ENCODE measurements at regions not wholly inside any gene's neighbourhood (a gene's known extent, or its start where the extent isn't known, plus 50 kb on each side); places are given as distances from the start of the nearest gene placed in this dataset.
"Not testable (repeated sequence)": the region's sequence is repeated elsewhere in the genome, so short reads cannot be mapped to it uniquely, and the experiment has no call there.

DNA sequence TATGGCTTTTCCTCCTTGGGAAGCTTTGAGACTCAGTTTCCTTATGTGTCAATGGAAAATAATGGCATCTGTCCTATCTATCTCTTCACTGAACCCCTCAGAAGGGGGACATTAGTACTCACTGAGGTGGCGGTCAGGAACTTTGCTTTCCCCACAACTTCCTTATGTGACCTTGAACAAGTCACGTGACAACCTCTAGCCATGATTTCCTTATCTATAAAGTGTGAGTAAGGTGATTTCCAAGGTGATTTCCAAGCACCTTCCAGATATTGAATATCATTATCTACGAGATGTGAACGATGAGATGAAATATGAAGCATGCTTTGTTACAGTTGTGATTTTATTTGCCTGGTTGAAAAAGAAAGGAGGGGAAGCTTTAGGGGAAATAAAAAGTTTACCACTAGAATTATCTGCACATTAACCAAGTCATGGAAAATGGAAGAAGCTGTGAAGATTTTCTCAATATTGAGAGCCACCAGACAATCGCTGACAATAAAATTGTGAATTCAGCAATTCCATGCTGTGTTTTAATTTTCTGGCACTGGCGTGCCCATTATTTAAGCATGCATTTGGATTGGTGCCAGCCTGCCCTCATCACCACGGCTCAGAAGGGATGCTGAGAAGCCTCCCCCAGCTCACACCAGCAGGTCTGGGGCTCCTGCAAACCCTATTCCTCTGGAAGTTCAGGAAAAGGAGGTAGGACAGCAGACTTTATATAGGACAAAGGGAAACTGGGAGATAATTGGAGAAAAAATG, 255.3 kb downstream of the CD83 start:
- no peak for DNase-seq

DNA sequence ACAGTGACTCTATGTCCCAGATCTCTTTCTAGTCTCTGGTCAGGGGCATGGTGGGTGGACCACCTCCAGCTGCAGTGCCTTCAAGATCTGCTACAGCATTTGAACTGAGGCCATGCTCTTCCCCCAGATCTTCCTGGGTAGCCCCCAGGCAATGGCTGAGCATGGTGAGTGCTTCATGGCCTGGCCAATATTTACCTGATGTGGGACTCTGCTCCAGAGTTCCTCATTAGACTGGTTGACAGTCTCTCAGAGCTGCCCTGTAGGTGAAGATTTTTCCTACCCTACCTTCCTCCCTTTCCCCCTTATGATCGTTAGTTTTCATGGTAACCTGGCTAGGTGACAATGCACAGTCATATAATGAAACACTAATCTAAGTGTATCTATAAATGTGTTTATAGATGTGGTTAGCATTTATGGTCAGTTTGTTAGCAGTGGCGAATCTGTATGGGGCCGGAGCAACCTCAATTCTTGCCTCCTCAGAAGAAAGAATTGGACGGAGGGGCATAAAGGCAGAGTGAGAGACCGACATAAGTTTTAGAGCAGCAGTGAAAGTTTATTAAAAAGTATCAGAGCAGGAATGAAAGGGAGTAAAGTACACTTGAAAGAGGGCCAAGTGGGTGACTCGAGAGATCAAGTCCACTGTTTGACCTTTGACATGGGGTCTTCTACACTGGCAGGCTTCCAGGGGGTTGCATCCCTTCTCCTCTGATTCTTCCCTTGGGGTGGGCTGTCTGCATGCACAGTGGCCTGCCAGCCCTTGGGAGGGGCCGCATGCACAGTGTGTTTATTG, 256.3 kb downstream of the CD83 start:
- DNase-seq, result no peak

DNA sequence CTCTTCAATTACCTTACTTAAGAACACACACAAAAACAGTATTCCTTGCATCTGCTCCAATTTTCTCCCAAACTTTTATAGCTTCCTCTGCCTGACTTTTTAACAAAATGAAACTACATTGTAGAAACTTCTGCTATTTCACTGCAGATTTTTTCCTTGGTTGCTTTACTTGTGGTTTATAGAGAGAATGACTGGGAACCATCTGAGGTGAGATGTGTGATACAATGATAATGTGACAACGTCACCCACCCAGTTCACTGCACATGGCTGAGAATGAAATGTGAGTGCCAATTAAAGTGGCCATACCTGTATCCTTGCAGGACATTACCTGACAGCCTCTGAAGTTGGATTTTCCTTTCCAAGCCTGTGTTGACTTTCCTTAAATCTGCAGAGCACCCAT, 258.4 kb downstream of the CD83 start:
- no peak for DNase-seq

DNA sequence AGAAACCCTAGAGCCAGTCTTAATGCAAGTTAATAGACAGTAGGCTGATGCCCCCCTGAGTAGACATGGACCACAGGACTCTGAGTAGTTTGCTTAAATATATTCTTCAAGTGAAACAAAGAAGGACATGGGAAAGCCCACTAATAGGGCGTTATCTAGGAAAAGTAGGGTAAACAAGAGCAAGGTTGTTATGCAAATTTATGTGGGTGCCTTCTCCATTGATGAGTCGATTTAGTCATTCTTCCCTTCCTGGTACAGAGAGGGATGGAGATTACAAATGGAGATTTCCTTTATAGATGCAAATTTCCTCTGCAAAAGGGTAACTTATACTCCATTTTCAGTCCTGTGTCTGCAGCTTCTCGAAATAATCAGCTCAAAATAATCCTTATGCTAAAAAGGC, 262.0 kb downstream of the CD83 start:
- no peak for DNase-seq

DNA sequence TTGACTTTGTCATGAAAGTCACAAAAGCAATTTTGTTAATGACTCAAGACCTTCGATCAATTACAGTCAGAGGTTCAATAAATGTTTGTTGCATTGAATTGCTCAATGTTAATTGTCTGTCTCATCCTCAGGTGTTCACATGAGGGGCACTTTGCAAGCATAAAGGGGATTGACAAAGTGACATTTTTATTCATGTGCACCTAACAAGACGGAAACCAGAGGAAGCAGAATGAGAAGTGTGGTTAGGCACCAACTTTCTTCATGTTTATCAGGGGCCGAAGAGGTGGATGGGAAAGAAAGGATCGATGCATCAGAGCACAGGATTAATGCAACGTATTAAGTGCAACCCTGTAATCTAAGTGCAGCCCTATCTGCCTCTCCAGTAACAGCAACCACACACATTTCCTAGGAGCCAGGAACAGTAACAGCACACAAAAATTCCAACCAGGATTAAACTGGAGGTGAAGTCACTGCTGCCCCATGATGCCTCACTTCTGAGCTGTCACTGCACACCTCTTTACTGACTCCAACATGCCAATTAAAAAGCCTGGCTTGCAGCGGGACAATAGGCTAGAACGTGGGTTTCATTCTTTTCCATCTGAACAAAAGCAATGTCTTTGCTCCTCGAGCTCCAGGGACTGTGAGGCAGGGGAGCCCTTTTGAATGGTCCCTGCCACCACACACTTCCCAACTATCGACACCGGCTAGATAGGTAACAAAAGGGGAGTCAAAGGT, 262.7 kb downstream of the CD83 start:
- no peak for DNase-seq

DNA sequence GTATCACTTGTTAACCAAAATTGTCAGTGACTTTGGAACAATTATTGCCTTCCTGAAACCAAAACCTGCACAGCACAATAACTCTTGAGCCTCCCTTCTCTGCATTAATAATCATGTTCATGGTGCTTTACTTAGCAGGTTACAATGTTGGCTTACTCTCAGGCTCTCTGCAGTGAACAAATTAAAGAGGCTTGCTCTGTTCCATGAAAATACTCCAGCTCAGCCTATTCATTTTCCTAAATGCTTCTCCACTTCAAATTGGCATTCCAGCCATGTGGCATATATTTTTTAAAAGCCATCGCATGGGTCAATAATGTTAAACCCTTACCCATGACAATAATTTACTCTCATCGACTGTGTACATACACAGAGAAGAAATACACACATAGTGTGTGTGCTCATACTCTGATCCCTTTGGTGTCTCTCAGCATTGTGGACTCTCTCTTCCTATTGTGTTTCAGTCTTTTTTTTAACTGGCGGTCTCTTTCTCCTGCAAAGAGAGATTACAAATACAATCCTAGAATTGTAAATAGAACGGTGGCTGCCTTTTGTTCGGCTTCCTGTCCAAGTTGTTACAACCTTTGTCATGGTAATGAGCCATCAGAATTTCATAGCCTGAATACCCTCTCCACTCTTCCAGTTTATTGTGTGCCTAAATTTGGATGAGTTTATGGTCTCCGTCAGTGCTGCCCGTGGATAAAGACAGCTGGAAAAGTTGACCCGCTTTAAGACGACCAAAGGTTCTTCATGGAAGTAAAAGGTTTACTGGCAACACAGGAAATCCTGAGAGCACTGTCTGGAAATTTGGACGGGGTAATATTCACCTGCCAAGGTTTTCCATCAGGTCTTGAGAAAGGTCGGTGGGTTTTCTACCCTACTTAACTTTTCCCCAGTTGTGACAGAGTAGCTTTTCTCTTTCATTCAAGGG, 263.6 kb downstream of the CD83 start:
- DNase-seq, result no peak

DNA sequence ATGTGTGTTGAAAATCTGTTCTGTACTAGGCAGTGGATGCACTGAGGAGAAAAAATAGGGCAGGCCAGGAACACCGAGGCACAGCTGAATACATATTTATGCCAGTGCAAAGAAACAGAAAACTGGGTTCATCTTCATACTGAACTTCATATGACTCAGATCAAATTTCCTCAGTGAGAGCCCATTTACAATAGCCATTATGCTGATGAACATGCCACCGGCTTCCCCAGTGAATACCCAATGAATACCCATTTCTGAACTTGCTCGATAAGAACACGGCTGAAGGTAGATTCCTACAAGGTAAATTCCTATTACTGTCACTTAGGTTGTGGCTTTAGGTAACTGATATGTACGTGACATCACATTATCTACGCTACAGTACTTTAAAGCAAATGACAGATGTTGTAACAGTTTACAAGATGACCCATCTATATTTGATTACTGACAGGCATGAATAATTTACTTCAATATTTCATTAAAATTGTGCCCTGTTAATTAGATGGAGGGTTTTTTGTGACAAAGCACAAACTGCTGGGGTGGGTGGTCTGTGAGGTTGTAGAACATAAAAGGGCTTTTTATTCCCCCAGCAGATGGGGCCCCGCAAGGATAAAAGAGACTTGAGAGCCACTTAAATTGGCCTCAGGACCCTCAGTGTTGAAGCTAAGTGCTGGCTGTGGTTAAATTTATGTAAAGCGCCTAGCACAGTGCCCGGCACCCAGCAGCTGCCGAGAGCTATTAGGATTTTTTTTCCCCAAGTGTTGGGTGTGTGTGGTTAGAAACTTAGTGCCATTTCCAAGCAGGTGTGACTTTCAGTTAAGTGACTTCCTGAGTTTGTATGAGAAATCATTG, 264.5 kb downstream of the CD83 start:
- no peak for DNase-seq

DNA sequence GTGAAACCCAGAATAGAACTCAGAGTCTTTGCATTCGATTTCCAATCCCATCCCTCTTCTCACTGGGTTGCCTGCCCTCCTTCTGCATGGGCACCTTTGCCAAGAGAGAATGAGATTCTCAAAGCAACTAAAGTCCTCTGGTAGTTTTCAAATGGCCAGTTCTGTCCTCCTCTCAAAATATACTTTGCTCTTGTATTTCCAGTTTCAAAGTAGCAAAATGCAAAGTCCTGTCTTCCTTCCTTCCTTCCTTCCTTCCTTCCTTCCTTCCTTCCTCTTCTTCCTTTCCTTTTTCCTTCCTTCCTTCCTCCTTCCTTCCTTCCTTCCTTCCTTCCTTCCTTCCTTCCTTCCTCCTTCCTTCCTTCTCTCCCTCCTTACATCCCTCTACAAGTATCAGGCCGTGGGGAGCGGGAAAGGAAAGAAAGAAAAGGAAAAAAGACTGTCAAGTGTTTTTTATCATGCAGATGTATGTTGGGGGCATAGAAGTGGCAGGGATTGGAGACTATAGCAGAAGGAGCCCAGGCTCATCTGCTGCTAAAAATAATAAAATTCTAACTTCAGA, 265.2 kb downstream of the CD83 start:
- no peak for DNase-seq

DNA sequence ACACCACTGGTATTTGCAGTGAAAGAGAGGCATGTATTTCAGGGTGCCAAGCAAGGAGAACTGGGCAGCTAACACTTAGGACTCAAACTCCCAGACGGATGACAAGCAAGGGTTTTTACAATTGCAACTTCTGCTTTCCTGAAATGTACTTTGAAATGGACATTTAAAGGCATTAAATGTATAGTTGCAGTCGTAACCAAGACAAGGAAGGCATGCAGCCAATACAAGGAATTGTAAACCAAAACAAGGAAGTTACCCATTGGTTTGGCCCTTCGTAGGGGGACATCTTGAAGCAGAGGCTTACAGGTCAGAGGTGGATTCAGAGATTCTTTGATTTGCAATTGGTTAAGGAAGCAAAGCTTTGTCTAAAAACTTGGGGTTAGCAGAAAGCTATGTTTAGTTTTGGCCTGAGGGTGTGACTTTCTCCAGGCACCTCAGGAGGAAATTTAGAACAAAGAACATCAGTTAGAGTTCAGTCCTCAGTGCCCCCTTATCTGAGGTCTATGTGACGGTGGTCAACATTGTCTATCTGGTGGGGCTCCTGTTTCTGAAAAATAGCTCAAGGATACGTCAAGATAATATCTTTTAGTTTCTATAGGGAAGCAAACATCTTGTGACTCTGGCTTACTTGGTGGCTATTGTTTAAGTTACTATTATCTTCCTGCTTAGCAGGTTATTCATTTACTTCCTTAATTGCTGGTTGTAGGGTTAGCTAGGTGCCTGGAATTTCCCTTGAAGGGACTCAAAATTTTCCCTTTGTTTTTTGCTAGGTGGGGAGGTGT, 266.0 kb downstream of the CD83 start:
- DNase-seq, result no peak

DNA sequence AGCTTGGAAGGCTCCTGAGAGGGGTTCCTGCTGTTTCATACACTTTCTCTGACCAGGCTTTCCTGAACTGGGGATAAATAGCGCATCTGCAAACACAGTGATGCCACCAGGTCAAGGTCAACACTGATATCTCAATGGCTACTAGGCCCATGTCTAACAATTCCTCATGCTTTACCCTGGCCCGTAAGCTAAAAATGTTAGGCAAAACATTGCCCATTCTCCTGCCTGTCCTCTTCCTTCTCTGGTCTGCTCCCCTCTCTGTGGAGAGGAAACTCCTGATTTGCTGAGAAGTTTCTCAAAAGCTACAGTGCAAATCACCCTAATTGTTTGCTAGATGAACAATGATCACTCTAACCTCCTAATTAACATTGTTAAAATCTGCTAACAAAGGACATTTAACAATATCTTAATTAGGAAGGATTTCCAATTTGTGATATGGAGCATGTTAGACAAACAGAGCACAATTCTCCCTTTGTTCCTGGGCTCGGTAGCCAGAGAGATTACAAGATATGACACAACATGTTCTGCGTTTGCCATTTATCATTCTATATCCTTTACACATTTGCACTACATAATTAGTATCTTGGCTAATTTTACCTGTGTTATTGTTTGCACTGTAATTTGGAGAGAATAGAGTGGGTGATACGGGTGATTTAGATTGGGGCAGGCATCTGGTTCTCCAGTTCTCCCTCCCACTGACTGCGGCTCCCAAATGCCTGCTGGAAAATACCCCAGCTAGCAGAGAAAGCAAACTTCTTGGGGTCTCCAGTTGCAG, 266.8 kb downstream of the CD83 start:
- no peak for DNase-seq

DNA sequence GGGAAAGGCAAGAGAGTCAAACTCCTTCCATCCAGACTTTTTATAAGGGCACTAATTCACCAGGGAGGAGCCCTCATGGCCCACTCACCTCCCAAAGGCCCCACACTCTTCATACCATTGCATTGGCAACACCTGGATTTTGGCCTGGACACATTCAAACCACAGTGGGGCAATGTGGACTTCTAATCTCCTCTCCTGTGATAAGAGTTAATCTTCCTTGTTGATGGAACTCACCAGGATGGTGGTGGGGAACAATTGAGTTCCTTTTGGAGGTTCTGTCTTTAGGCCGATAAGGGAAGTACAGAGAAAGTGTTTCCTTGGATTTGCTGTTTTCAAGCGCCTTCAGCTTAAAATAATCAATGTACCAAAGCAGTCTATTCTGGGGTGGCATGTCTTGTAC, 268.7 kb downstream of the CD83 start:
- no peak for DNase-seq

DNA sequence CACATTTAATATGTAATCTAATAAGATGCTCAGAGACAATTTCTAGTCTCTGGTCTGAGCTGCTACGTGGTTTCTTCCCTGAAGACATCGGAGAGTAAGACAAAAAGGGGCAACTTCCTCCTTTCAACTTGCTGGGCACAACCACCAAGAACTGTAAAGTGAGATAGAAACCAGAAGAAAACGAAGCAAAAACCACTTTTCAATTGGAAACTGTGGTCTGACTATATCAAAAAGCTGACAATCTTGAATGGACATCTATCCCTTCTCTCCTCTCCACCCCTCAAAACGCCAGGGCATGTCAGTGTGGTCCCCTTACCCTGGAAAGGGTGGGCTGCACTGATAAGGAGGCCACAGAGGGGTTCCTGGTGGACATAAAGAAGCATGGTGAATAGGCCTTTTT, 269.1 kb downstream of the CD83 start:
- DNase-seq, result no peak

DNA sequence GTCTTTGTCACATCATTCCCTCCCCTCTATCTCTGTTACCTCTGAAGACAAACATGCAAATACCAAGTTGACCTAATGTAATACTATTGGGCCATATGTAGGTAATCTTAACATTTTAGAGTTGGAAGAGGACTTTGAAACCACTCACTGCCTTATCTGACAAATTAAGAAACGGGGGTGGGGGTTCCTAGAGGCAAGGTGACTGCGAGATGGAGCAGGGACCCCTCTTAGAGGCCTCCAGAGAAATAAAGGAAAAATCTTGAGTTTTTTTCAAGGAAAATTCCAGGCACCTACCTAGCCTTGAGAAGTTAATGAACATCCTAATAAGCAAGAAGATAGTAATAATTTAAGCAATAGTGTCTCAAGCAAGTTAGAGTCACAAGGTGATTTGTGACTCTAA, 270.8 kb downstream of the CD83 start:
- no peak for DNase-seq

DNA sequence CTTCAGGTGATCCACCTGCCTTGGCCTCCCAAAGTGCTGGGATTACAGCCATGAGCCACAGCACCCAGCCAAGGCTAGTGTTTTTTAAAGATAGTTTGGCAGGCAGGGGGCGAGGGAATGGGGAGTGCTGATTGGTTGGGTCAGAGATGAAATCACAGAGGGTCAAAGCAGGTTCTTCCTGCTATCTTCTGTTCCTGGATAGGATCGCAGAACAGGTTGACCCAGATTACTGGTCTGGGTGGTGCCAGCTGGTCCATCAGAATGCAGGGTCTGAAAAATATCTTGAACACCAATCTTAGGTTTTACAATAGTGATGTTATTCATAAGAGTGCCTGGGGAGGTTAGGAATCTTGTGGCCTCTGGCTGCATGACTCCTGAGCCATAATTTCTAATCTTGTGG, 272.2 kb downstream of the CD83 start:
- DNase-seq, result not testable (repeated sequence)

DNA sequence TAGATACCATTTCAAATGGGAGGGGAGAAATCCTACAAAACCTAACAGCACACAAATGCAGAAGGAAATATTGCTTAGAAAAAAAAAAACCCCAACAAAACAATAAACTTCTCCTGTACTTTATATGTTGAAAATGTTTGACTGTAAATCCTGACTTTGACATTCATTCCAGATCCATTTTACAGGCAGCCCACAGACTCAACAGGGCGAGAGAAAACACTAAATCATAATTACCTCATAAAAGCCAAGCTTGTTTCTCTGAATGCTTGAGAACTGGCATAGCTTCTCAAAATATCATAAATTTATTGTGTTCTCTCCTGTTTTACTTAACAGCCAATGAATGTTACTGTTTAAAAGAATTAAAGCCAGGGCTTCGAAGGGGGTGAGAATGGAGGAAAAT, 273.2 kb downstream of the CD83 start:
- no peak for DNase-seq

DNA sequence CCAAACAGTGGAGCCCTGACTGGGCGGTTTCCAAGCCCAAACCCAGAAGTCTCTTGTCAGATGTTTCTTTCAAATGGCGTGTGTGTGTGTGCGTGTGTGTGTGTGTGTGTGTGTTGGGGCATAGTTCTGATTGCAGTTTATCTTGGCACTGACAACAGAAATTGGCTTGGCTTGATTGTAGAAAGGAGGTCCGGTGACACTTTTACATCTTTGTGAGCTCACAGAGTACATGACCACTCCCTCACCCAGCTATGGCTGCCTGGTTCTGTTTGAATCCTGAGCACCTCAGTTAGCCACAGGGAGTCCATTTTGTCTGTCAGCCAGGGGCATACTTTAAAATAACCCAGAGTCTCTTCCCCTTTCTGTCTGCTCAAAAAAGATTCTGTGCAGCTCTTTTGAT, 276.3 kb downstream of the CD83 start:
- DNase-seq, result no peak

DNA sequence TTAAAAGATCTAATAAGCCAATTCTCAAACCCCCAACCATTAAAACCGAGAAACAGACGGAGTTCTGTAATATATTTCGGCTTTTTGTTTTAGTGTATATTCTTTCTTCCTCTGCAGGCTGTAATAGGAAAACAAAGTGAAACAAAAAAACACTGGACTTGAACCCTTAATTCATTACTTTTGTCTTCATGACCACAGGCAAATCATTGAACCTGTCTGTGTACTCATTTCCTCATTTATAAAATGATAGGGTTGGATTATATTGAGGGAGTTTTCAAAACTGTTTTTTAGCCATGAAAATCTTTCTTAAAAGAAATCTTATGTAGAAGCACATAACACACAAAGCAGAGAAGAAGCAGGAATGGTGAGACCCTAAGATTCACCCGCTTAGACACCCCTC, 278.8 kb downstream of the CD83 start:
- DNase-seq, result no peak

DNA sequence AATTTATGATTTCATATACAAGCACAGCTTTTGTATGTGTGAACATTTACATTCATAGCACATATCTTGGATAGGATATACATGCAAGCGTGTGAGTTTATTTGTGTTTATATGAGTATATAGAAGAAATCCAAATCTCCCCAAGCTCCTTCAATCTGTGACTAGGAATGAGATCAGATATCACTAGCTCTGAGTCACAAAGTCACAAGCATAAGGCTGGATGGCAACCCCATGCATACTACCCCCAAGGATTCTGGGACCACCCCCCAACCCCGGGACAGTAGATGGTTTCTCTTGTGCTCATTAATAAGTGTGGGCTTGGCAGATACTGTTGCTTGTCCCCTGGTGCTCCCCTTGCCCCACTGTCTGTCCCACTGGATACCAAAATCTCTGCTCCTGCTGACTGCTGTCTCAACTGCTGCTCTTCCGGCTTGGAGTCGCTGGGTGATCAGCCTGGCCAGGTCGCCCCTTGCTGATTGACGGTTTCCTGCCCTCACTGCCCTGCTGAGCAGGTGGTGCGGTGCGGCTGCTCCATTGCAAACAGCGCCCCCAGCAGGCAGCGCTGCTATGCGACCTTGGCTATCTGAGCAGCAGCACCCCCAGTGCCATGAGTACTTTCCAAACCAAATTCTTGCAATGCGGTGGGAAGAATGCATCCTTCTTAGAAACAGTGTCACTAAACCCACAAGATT, 279.4 kb downstream of the CD83 start:
- DNase-seq, result no peak

DNA sequence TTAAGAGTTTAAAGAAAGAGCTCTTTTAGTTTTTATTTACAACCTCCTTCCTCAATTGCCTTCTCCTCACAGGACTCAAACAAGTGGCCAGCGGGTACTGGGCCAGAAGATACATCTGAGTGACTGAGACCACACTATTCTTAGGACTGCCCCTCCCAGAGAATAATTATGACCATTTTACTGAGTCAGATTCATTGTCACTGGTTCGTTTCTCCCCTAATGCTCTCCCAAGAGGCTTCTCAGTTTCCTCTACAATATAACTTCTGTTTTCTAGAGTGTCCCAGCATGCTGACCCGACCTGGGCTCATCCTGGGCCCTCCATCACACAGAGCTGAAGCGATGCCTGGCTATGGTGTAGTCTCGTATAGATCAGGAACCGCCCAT, 279.9 kb downstream of the CD83 start:
- DNase-seq, result no peak

Measured in hindlimb muscle (tissue), 1 donor.